ENCODE measurements at regions not wholly inside any gene's neighbourhood (a gene's known extent, or its start where the extent isn't known, plus 50 kb on each side); places are given as distances from the start of the nearest gene placed in this dataset.

GRCh38 chr5:14057289-14057688 lies 85.9 kb upstream of the TRIO start:
- no peaks in the 10 kb centered on the region for H3K4me1 ChIP-seq (ENCODE audit: control insufficient read depth, insufficient read depth, low read length)
- WGBS (ENCODE audit: insufficient coverage, low lambda C conversion rate), result no CpG with 5 or more reads among the region's 7 CpGs
- no peaks in the 10 kb centered on the region for H3K9me3 ChIP-seq (ENCODE audit: control insufficient read depth, low read depth, low read length)
- H3K27ac ChIP-seq (ENCODE audit: low read length), result no peak overlapping the region
- no peak overlapping the region for H3K4me3 ChIP-seq (ENCODE audit: low read length)
- H3K27me3 ChIP-seq (ENCODE audit: control insufficient read depth, insufficient read depth, low read length), result no peaks in the 10 kb centered on the region
- no peak for DNase-seq
- no peaks in the 10 kb centered on the region for H3K36me3 ChIP-seq (ENCODE audit: control insufficient read depth, insufficient read depth, low read length)

- DNase-seq, result no peak
- no CpG with 5 or more reads among the region's 4 CpGs for WGBS (ENCODE audit: insufficient coverage, low lambda C conversion rate)
- no peaks in the 10 kb centered on the region for H3K9me3 ChIP-seq (ENCODE audit: control insufficient read depth, low read depth, low read length)
- H3K4me1 ChIP-seq (ENCODE audit: control insufficient read depth, insufficient read depth, low read length), result no peaks in the 10 kb centered on the region
- H3K36me3 ChIP-seq (ENCODE audit: control insufficient read depth, insufficient read depth, low read length), result no peaks in the 10 kb centered on the region
- no peak overlapping the region for H3K27ac ChIP-seq (ENCODE audit: low read length)
- no peak overlapping the region for H3K4me3 ChIP-seq (ENCODE audit: low read length)
- no peaks in the 10 kb centered on the region for H3K27me3 ChIP-seq (ENCODE audit: control insufficient read depth, insufficient read depth, low read length)
Measured at GRCh38 chr5:14056039-14056438, 87.1 kb upstream of the TRIO start.

DNA sequence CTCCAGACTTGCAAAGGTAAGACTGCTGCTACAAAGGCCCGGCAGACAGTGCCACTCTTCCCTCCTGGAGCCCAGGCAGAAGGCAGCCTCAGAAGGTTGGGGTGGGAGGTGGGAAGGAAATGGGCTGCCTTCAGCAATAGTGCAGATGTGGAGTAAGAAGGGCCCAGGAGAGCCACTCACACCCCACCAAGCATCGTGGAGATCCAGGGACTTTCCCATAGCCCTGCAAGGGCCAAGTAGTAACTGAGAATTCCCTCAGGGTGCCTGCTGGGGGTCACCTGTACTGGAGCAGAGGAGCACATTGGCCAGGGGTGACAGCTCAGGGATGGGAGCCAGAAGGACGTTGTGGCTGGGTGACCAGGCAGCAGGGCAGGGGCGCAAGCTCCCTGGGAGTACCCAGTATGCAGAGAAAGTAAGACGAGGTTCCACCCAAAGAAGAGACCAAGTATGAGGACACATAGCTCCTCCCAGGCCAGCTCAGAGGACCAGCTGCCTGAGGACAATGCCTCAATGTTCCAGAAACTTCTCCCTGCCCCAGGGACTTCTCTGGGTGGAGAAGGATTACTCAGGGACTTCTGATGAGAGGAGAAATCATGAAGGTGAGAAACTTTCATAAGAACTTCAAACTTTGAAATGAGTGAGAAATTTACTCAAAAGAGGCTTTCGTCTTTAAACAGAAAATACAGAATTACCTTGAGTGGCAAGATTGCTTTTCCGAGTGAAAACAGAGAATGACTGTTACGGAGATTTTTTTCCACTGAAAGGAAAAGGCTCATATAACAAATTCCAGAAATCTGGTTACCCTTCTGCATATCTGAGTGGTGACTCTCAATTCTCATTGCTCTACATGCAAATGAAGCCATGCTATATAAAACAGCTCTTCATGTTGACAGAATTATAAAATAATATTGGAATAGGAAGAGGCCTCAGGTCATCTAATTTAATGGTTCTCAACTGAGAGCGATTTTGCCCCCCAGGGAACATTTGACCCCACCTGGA lies 87.9 kb upstream of the TRIO start:
- H3K4me1 ChIP-seq (ENCODE audit: control insufficient read depth, insufficient read depth, low read length), result no peaks in the 10 kb centered on the region
- H3K9me3 ChIP-seq (ENCODE audit: control insufficient read depth, low read depth, low read length), result no peaks in the 10 kb centered on the region
- H3K27ac ChIP-seq (ENCODE audit: low read length), result no peak overlapping the region
- no peaks in the 10 kb centered on the region for H3K27me3 ChIP-seq (ENCODE audit: control insufficient read depth, insufficient read depth, low read length)
- no peak for DNase-seq
- H3K4me3 ChIP-seq (ENCODE audit: low read length), result no peak overlapping the region
- no peaks in the 10 kb centered on the region for H3K36me3 ChIP-seq (ENCODE audit: control insufficient read depth, insufficient read depth, low read length)
- 100% methylated on average over 1 of the region's 9 CpGs for WGBS (ENCODE audit: insufficient coverage, low lambda C conversion rate)

DNA sequence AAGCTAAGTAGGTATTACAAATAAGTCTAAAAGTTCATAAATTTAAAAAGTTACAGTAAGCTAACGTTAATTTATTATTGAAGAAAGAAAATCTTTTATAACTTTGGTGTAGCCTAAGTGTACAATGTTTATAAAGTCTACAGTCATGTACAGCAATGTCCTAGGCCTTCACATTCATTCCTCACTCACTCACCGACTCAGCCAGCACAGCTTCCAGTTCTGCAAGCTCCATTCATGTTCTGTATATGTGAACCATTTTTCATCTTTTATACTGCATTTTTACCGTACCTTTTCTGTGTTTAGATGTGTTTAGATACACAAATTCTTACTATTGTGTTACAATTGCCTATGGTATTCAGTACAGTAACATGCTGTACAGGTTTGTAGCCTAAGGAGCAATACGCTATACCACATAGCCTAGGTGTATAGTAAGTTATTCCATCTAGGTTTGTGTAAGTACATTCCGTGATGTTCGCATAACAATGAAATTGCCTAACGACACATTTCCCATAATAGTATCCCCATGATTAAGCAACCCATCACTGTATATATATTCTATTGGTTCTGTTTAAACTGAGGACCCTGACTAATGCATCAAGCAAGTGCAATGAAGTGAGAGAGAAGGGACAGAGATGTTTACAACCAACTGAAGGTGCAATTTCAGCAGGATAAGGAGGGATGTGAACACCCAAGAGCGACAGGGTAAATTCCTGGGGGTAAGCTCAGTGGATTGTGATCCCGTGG lies 88.9 kb upstream of the TRIO start:
- Histone ChIP-seq H3K27ac (ENCODE audit: low read length) (no peak overlapping the region), H3K27me3 (ENCODE audit: control insufficient read depth, insufficient read depth, low read length) (no peaks in the 10 kb centered on the region), H3K36me3 (ENCODE audit: control insufficient read depth, insufficient read depth, low read length) (no peaks in the 10 kb centered on the region), H3K4me3 (ENCODE audit: low read length) (no peak overlapping the region), H3K4me1 (ENCODE audit: control insufficient read depth, insufficient read depth, low read length) (no peaks in the 10 kb centered on the region), H3K9me3 (ENCODE audit: control insufficient read depth, low read depth, low read length) (no peaks in the 10 kb centered on the region)
- no peak for DNase-seq
- WGBS (ENCODE audit: insufficient coverage, low lambda C conversion rate), result 79% methylated on average over 2 of the region's 9 CpGs

GRCh38 chr5:14050821-14051220 lies 92.3 kb upstream of the TRIO start:
- Histone ChIP-seq H3K27ac (ENCODE audit: low read length) (no peak overlapping the region), H3K36me3 (ENCODE audit: control insufficient read depth, insufficient read depth, low read length) (no peaks in the 10 kb centered on the region), H3K4me3 (ENCODE audit: low read length) (no peak overlapping the region), H3K4me1 (ENCODE audit: control insufficient read depth, insufficient read depth, low read length) (no peaks in the 10 kb centered on the region), H3K9me3 (ENCODE audit: control insufficient read depth, low read depth, low read length) (no peaks in the 10 kb centered on the region), H3K27me3 (ENCODE audit: control insufficient read depth, insufficient read depth, low read length) (no peaks in the 10 kb centered on the region)
- WGBS (ENCODE audit: insufficient coverage, low lambda C conversion rate), result 83% methylated on average over 3 of the region's 4 CpGs
- no peak for DNase-seq

GRCh38 chr5:14048434-14048833 lies 94.7 kb upstream of the TRIO start:
- H3K4me3 ChIP-seq (ENCODE audit: low read length), result no peak overlapping the region
- DNase-seq, result no peak
- no peaks in the 10 kb centered on the region for H3K27me3 ChIP-seq (ENCODE audit: control insufficient read depth, insufficient read depth, low read length)
- H3K36me3 ChIP-seq (ENCODE audit: control insufficient read depth, insufficient read depth, low read length), result no peaks in the 10 kb centered on the region
- H3K27ac ChIP-seq (ENCODE audit: low read length), result no peak overlapping the region
- no peaks in the 10 kb centered on the region for H3K4me1 ChIP-seq (ENCODE audit: control insufficient read depth, insufficient read depth, low read length)
- H3K9me3 ChIP-seq (ENCODE audit: control insufficient read depth, low read depth, low read length), result no peaks in the 10 kb centered on the region

DNA sequence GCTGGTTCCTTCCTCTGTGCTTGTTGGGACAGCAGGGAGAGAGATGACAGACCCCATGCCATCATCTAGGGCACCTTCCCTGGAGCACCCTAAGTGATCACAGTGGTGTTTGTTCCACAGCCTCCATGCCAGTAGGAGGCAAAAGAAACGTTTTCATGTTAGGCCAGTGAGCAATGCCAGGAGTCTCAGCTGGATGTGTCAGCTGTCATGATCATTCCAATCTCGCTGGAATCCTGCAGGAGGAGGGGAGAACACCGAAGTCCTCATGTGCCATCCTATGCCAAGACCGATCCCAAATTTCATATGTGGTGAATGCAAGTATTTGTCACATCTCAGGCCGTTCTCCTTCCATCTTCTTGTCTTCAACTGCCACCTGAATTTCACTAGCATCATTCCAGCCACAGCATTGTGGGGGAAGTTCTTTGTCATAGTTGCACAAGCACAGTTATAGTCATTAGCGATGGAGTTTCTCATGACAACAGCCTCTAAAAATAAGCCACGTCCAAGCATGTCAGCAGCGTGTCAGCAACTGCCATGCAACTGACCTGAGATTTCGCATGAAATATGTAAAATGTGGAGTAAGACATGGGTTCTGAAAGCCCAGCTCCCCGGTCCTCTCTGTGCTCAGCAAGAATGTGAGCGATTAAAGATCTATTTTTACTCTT lies 97.2 kb upstream of the DNAH5 start:
- Histone ChIP-seq H3K27me3 (ENCODE audit: control insufficient read depth, insufficient read depth, low read length) (peaks cover 17% of the 10 kb centered on the region), H3K4me1 (ENCODE audit: control insufficient read depth, insufficient read depth, low read length) (peaks cover 4% of the 10 kb centered on the region), H3K36me3 (ENCODE audit: control insufficient read depth, insufficient read depth, low read length) (no peaks in the 10 kb centered on the region), H3K9me3 (ENCODE audit: control insufficient read depth, low read depth, low read length) (no peaks in the 10 kb centered on the region), H3K4me3 (ENCODE audit: low read length) (no peak overlapping the region), H3K27ac (ENCODE audit: low read length) (no peak overlapping the region)
- WGBS (ENCODE audit: insufficient coverage, low lambda C conversion rate), result 100% methylated on average over 1 of the region's 11 CpGs
- no peak for DNase-seq

GRCh38 chr5:14040542-14040941 lies 96.1 kb upstream of the DNAH5 start:
- DNase-seq, result no peak
- Histone ChIP-seq H3K4me3 (ENCODE audit: low read length) (no peak overlapping the region), H3K4me1 (ENCODE audit: control insufficient read depth, insufficient read depth, low read length) (peaks cover 8% of the 10 kb centered on the region), H3K27me3 (ENCODE audit: control insufficient read depth, insufficient read depth, low read length) (peaks cover 20% of the 10 kb centered on the region), H3K9me3 (ENCODE audit: control insufficient read depth, low read depth, low read length) (no peaks in the 10 kb centered on the region), H3K27ac (ENCODE audit: low read length) (no peak overlapping the region), H3K36me3 (ENCODE audit: control insufficient read depth, insufficient read depth, low read length) (no peaks in the 10 kb centered on the region)
- WGBS (ENCODE audit: insufficient coverage, low lambda C conversion rate), result no CpG with 5 or more reads among the region's 5 CpGs

DNA sequence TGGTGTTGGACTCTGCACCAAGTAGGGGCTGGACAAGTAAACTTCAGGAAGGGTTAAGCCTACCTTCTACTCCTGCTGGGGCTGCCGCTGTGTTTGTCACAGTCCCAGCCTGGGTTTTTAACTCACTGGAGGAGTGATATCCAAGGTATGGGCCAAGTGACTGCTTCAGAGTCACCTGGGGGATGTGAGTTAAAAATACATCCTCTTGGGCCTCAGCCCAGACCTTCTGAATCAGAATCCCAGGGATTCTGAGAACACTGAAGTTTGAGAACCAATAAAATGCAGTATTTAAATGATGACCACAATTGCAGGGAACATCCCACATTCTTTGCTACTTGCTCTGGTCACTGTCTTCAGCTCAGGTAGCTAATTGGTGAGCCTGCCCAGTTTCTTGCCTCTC lies 95.1 kb upstream of the DNAH5 start:
- no peak for DNase-seq
- Histone ChIP-seq H3K27ac (ENCODE audit: low read length) (no peak overlapping the region), H3K36me3 (ENCODE audit: control insufficient read depth, insufficient read depth, low read length) (no peaks in the 10 kb centered on the region), H3K27me3 (ENCODE audit: control insufficient read depth, insufficient read depth, low read length) (peaks cover 22% of the 10 kb centered on the region), H3K4me1 (ENCODE audit: control insufficient read depth, insufficient read depth, low read length) (peaks cover 8% of the 10 kb centered on the region), H3K4me3 (ENCODE audit: low read length) (no peak overlapping the region), H3K9me3 (ENCODE audit: control insufficient read depth, low read depth, low read length) (no peaks in the 10 kb centered on the region)
- no CpG with 5 or more reads among the region's 1 CpG for WGBS (ENCODE audit: insufficient coverage, low lambda C conversion rate)

DNA sequence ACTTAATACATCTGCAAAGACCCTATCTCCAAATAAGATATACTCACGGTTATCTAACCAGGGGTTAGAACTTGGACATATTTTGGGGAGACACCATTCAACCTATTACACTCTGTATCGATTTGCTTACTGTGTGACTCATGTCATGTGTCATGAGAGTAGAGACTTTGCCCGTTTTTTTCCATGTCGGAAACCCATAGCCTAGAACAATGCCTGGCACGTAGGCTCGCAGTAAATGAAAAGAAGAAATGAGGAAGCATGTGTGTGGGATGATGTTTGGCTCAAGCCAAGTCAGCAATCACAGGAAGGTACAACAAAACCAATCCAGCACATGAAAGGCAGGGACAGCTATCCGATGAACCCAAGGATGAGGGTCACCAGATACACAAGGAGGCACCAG lies 94.6 kb upstream of the DNAH5 start:
- Histone ChIP-seq H3K27ac (ENCODE audit: low read length) (no peak overlapping the region), H3K27me3 (ENCODE audit: control insufficient read depth, insufficient read depth, low read length) (peaks cover 22% of the 10 kb centered on the region), H3K4me3 (ENCODE audit: low read length) (no peak overlapping the region), H3K9me3 (ENCODE audit: control insufficient read depth, low read depth, low read length) (no peaks in the 10 kb centered on the region), H3K36me3 (ENCODE audit: control insufficient read depth, insufficient read depth, low read length) (no peaks in the 10 kb centered on the region), H3K4me1 (ENCODE audit: control insufficient read depth, insufficient read depth, low read length) (peaks cover 8% of the 10 kb centered on the region)
- 100% methylated on average over 2 of the region's 7 CpGs for WGBS (ENCODE audit: insufficient coverage, low lambda C conversion rate)
- no peak for DNase-seq
